Transverse colon (tissue), 4 donors: ENCODE measurements at regions not wholly inside any gene's neighbourhood (a gene's known extent, or its start where the extent isn't known, plus 50 kb on each side); places are given as distances from the start of the nearest gene placed in this dataset.

Experiments
- DNase-seq: peaks from one replicate; pipeline ENCODE4 v3.0.0-alpha.2; 2019
- H3K27ac ChIP-seq, 4 donors: fragments of 200-600 bp; sonication (generic); 2 replicates each; pipeline ENCODE4 v1.5.1; 2016 to 2018; ENCODE audit warnings: inconsistent platforms in 4 of 4
- H3K27me3 ChIP-seq: fragments of 200-600 bp; sonication (generic); 2 replicates; pipeline ENCODE4 v1.5.1; 2017; ENCODE audit warnings: inconsistent platforms
- H3K36me3 ChIP-seq, 4 donors: fragments of 200-600 bp; sonication (generic); 2 replicates each; pipeline ENCODE4 v1.5.1; 2017 to 2019; ENCODE audit warnings: inconsistent platforms in 4 of 4
- H3K4me1 ChIP-seq, 4 donors: fragments of 200-600 bp; sonication (generic); 2 replicates each; pipeline ENCODE4 v1.5.1; 2017 to 2020; ENCODE audit warnings: inconsistent platforms in 4 of 4
- H3K4me3 ChIP-seq, 4 donors: fragments of 200-600 bp; sonication (generic); 1 replicate in 1 of 4; 2 replicates in 3 of 4; pipeline versions ENCODE4 v1.5.1 to v1.6.1; 2017 to 2019; ENCODE audit warnings: inconsistent platforms in 4 of 4
- H3K9me3 ChIP-seq, 2 donors: fragments of 200-600 bp; sonication (generic); 2 replicates each; pipeline ENCODE4 v1.5.1; 2017 to 2019; ENCODE audit warnings: inconsistent platforms in 2 of 2
- EP300 ChIP-seq: sonication (generic); formaldehyde crosslinking; IDR thresholded peaks from one replicate; pipeline ENCODE4 v1.6.1; 2017; ENCODE audit warnings: antibody characterized with exemption, low read depth
- POLR2A ChIP-seq: fragments of 450-650 bp; IDR thresholded peaks from one replicate; pipeline ENCODE4 v1.6.1; 2016; ENCODE audit warnings: antibody characterized with exemption, mild to moderate bottlenecking, moderate library complexity
- POLR2AphosphoS5 ChIP-seq, 3 donors: sonication (generic); formaldehyde crosslinking; IDR thresholded peaks; one replicate each; pipeline ENCODE4 v1.6.1; 2016; ENCODE audit warnings: antibody characterized with exemption in 3 of 3
- WGBS, 2 donors: methylation state at CpG; one replicate each; pipeline ENCODE4 v1.1.5; 2018; ENCODE audit warnings: low coverage in 1 of 2; 5-methylcytosine and 5-hydroxymethylcytosine counted together
- in situ Hi-C, 4 donors: fragments of 200-750 bp; cut with MboI; loops; one replicate each; pipeline versions ENCODE4 v1.15.0 to v1.15.1; 2017; ENCODE audit warnings: low sequenced_read_pairs in 3 of 4, low pct_ligation_motif_present in 1 of 4, low pct_unique_long_range_greater_than_20kb in 1 of 4
- intact Hi-C: fragments of 100-400 bp; cut with DNase I; formaldehyde crosslinking; loops from one replicate; pipeline ENCODE4 v1.15.1; 2023; ENCODE audit warnings: low total_unique reads
- TF ChIP-seq, protein P1 (sequence below), 5 experiments: fragments of 200-600 bp in 3 of 5; fragments of 450-650 bp in 2 of 5; sonication (generic) in 3 of 5; IDR thresholded peaks; 1 replicate in 2 of 5; 2 replicates in 3 of 5; pipeline ENCODE4 v1.5.1; 2016 to 2017; ENCODE audit warnings: antibody characterized with exemption in 5 of 5, inconsistent platforms in 3 of 5, mild to moderate bottlenecking in 2 of 5, moderate library complexity in 1 of 5

DNA sequence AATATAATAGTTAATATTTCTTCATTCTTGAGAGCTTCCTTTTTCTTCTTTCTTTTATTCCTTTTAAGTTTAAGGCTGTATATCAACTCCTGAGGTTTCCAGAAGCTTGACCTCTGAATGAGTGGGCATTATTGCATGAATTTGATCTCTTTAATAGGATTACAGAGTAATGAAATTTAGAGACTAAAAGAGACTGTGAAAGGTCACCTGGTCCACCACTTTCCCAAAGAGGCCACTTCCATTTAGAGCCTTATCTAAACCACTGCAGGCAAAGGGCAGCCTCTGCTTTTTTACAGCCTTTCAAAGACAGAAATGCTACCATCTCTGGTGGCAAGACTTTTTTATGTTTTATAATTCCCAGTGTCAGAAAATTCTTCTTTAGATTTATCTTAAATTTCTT is 215.3 kb upstream of the HS3ST5 start:
- TF ChIP-seq POLR2AphosphoS5 (IDR thresholded peaks at IDR 0.05): no peak
- TF ChIP-seq, protein P1, sequence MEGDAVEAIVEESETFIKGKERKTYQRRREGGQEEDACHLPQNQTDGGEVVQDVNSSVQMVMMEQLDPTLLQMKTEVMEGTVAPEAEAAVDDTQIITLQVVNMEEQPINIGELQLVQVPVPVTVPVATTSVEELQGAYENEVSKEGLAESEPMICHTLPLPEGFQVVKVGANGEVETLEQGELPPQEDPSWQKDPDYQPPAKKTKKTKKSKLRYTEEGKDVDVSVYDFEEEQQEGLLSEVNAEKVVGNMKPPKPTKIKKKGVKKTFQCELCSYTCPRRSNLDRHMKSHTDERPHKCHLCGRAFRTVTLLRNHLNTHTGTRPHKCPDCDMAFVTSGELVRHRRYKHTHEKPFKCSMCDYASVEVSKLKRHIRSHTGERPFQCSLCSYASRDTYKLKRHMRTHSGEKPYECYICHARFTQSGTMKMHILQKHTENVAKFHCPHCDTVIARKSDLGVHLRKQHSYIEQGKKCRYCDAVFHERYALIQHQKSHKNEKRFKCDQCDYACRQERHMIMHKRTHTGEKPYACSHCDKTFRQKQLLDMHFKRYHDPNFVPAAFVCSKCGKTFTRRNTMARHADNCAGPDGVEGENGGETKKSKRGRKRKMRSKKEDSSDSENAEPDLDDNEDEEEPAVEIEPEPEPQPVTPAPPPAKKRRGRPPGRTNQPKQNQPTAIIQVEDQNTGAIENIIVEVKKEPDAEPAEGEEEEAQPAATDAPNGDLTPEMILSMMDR (IDR thresholded peaks at IDR 0.05): no peak
- TF ChIP-seq POLR2A: no peak
- TF ChIP-seq EP300: no peak
- DNase-seq: no peak
- Histone ChIP-seq H3K4me1 (no peaks in the 10 kb centered on the region), H3K36me3 (no peaks in the 10 kb centered on the region), H3K4me3 (no peak overlapping the region), H3K9me3 (no peaks in the 10 kb centered on the region), H3K27me3 (no peaks in the 10 kb centered on the region), H3K27ac (no peak overlapping the region)
- intact Hi-C loops (no loop called here), in situ Hi-C loops (no loop called here)

DNA sequence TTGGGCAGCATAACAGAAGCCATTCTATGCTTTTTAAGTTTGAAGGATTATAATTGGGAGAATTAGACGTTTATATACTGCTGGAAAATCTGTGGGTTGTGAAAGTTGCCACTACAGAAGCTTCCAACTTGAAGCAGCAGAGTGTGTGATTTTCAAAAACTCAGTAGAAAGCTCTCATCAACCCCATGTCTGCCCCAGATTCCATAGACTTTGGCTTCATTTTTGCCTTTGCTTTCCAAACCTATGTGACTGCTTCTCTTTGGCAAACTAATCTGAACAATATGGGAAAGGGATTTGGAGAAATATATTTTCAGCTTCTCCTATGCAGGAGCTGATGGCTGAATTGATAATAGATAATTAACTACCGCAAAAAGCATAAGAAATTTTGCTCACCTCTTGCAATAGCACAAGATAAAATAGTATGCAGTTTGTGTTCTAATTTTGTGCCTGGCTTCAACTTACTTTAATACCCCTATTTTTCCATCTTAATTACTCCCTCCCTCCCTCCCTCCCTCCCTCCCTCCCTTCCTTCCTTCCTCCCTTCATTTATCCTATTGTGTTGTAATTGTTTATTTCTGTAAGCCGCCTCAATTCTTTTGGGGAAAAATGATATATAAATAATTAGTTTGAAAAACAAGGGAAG is 214.1 kb upstream of the HS3ST5 start:
- no peaks in the 10 kb centered on the region for H3K27me3 ChIP-seq
- no peak overlapping the region for H3K27ac ChIP-seq
- no peaks in the 10 kb centered on the region for H3K36me3 ChIP-seq
- TF ChIP-seq POLR2A (no peak), EP300 (no peak), POLR2AphosphoS5 (IDR thresholded peaks at IDR 0.05) (no peak)
- TF ChIP-seq, protein P1 (IDR thresholded peaks at IDR 0.05): no peak
- no peaks in the 10 kb centered on the region for H3K9me3 ChIP-seq
- no peak for DNase-seq
- 62 to 64% methylated on average over 3 of the region's 3 CpGs for WGBS, 2 donors
- in situ Hi-C loops: no loop called here
- H3K4me3 ChIP-seq: no peak overlapping the region
- no peaks in the 10 kb centered on the region for H3K4me1 ChIP-seq
- intact Hi-C loops: no loop called here

DNA sequence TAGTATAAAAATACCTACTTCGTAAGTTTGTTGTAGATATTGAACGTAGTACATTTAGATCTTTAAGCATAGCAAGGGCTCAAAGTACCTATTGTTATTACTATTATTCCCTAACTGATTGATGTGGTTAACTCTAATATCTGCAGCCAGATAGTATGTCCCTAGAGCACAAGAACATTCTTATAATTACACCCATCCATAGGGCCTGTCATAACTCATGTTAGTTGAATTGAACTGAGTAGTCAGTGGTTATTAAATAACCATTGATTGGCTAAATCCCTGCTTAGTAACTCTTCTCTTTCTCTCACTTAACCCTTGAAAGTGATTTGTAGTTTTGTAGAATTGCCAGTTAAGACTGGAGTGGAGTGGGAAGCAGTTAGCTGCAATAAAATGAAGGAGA is 207.5 kb upstream of the HS3ST5 start:
- DNase-seq: no peak
- in situ Hi-C loops: no loop called here
- 86 to 95% methylated on average over 2 of the region's 2 CpGs for WGBS, 2 donors

GRCh38 chr6:114543696-114544095 is 200.9 kb upstream of the HS3ST5 start:
- intact Hi-C loops (no loop called here), in situ Hi-C loops (no loop called here)
- H3K4me1 ChIP-seq: no peaks in the 10 kb centered on the region
- DNase-seq: no peak
- no peaks in the 10 kb centered on the region for H3K36me3 ChIP-seq
- H3K9me3 ChIP-seq: no peaks in the 10 kb centered on the region
- H3K27ac ChIP-seq: no peak overlapping the region
- 17 to 50% methylated on average over 1 to 2 of the region's 2 CpGs for WGBS, 2 donors
- no peak for TF ChIP-seq EP300
- no peaks in the 10 kb centered on the region for H3K27me3 ChIP-seq
- H3K4me3 ChIP-seq: no peak overlapping the region

More for the DNA sequence above, 207.5 kb upstream of the HS3ST5 start:
- Histone ChIP-seq H3K27ac (no peak overlapping the region), H3K4me3 (no peak overlapping the region), H3K36me3 (no peaks in the 10 kb centered on the region), H3K9me3 (no peaks in the 10 kb centered on the region), H3K4me1 (no peaks in the 10 kb centered on the region), H3K27me3 (no peaks in the 10 kb centered on the region)
- intact Hi-C loops: no loop called here
- TF ChIP-seq EP300 (no peak), POLR2A (no peak), POLR2AphosphoS5 (IDR thresholded peaks at IDR 0.05) (no peak)
- TF ChIP-seq, protein P1 (IDR thresholded peaks at IDR 0.05): no peak

- Histone ChIP-seq H3K4me1 (no peaks in the 10 kb centered on the region), H3K4me3 (no peak overlapping the region), H3K9me3 (no peaks in the 10 kb centered on the region), H3K36me3 (no peaks in the 10 kb centered on the region), H3K27ac (no peak overlapping the region), H3K27me3 (no peaks in the 10 kb centered on the region)
- in situ Hi-C loops (no loop called here), intact Hi-C loops (no loop called here)
- 93% methylated on average over 19 of the region's 21 CpGs; no CpG with 5 or more reads in 1 of the 2 donors for WGBS, 2 donors
- no peak for DNase-seq
- TF ChIP-seq POLR2AphosphoS5 (IDR thresholded peaks at IDR 0.05) (no peak), EP300 (no peak), POLR2A (no peak)
- TF ChIP-seq, protein P1 (IDR thresholded peaks at IDR 0.05): no peak
Observed at GRCh38 chr6:114541794-114542193, 199.0 kb upstream of the HS3ST5 start.
